ENCODE measurements at regions not wholly inside any gene's neighbourhood (a gene's known extent, or its start where the extent isn't known, plus 50 kb on each side); places are given as distances from the start of the nearest gene placed in this dataset.

DNA sequence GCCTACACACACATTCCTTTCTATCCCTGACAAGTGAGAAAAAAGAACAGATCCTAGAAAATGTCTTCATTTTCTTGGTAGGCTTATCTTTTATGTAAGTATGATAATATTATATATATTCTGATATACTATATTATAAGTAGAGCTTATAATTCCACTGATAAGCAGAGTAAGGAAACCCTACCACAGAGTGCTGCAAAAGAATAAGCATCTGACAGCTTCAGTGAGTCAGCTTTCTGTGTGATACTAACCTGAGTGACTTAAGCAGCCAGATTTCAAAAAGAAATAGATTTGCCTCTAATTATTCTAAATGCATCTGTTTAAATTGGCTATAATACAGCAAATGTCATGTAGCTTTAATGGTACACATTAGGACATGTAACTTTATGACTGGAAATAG lies 656.0 kb downstream of the MCTP2 start:
- peaks cover 19% of the 10 kb centered on the region; the same call in 1 of the 3 replicates for H3K36me3 Mint-ChIP-seq (ENCODE audit: low read depth)
- ATAC-seq = no peak

DNA sequence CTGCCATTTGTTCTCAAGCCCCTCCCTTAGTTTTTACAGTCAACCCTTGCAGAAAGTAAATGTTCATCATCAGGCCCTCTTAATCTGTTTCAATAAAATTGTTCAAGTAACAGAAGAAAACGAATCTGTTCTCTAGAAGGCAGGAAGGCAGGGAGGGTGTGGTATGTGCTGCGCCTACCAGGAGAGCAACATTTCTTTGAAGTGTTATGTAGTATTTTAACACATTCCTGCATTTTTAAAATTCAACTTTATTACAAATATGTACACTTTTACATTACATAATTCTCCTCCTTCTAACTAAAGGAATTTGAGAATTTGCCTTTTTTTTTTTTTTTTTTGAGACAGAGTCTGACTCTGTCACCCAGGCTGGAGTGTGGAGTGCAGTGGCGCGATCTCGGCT lies 657.8 kb downstream of the MCTP2 start:
- Histone ChIP-seq H3K36me3 (ENCODE audit: insufficient read depth) (no peaks in the 10 kb centered on the region), H3K27ac (ENCODE audit: low read depth) (no peak overlapping the region), H3K9me2 (ENCODE audit: insufficient read depth) (peaks cover 8% of the 10 kb centered on the region; the same call in 1 of the 2 replicates), H2AFZ (no peak overlapping the region), H3K4me3 (no peak overlapping the region), H3K27me3 (ENCODE audit: insufficient read depth) (no peaks in the 10 kb centered on the region), H3F3A (replicated peaks; ENCODE audit: low read depth) (no peaks in the 10 kb centered on the region), H3K79me2 (replicated peaks; ENCODE audit: insufficient read depth) (no peaks in the 10 kb centered on the region), H4K20me1 (replicated peaks; ENCODE audit: insufficient read depth) (no peaks in the 10 kb centered on the region), H3K4me1 (ENCODE audit: insufficient read depth) (no peaks in the 10 kb centered on the region), H3K4me2 (no peak overlapping the region)
- Mint-ChIP-seq H3K9me3 (peaks cover 7% of the 10 kb centered on the region), H3K4me3 (no peak overlapping the region), H3K4me1 (no peaks in the 10 kb centered on the region), H3K27me3 (ENCODE audit: insufficient read depth, low read depth, poor library complexity) (no peaks in the 10 kb centered on the region), H3K27ac (no peak overlapping the region), H3K36me3 (ENCODE audit: low read depth) (peaks cover 4% of the 10 kb centered on the region; the same call in 1 of the 3 replicates)
- TF ChIP-seq, protein P1, sequence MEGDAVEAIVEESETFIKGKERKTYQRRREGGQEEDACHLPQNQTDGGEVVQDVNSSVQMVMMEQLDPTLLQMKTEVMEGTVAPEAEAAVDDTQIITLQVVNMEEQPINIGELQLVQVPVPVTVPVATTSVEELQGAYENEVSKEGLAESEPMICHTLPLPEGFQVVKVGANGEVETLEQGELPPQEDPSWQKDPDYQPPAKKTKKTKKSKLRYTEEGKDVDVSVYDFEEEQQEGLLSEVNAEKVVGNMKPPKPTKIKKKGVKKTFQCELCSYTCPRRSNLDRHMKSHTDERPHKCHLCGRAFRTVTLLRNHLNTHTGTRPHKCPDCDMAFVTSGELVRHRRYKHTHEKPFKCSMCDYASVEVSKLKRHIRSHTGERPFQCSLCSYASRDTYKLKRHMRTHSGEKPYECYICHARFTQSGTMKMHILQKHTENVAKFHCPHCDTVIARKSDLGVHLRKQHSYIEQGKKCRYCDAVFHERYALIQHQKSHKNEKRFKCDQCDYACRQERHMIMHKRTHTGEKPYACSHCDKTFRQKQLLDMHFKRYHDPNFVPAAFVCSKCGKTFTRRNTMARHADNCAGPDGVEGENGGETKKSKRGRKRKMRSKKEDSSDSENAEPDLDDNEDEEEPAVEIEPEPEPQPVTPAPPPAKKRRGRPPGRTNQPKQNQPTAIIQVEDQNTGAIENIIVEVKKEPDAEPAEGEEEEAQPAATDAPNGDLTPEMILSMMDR (conservative IDR thresholded peaks at IDR 0.05; ENCODE audit: low read depth in 2 of 2) = no peak
- TF ChIP-seq POLR2AphosphoS5 (IDR thresholded peaks at IDR 0.05; ENCODE audit: low read depth) = no peak
- no peak for TF ChIP-seq CREB1 (CRISPR knock-in tag; IDR thresholded peaks at IDR 0.05; ENCODE audit: low read depth)
- ATAC-seq (no peak), DNase-seq (ENCODE audit: low spot score) (no peak)

More for the DNA sequence above, 656.0 kb downstream of the MCTP2 start:
- no peak overlapping the region for H3K4me2 ChIP-seq
- TF ChIP-seq ETS1 (IDR thresholded peaks at IDR 0.05) = no peak
- H4K20me1 ChIP-seq (replicated peaks; ENCODE audit: insufficient read depth) = no peaks in the 10 kb centered on the region
- H3K4me3 Mint-ChIP-seq = no peak overlapping the region
- no peak overlapping the region for H2AFZ ChIP-seq
- peaks cover 24% of the 10 kb centered on the region for H3K9me3 Mint-ChIP-seq
- no peaks in the 10 kb centered on the region for H3K4me1 Mint-ChIP-seq
- no peaks in the 10 kb centered on the region for H3K36me3 ChIP-seq (ENCODE audit: insufficient read depth)
- H3K27ac Mint-ChIP-seq = no peak overlapping the region
- H3K9me2 ChIP-seq (ENCODE audit: insufficient read depth) = peaks cover 8% of the 10 kb centered on the region; the same call in 1 of the 2 replicates
- no peak overlapping the region for H3K4me3 ChIP-seq
- no peaks in the 10 kb centered on the region for H3K4me1 ChIP-seq (ENCODE audit: insufficient read depth)
- H3K27me3 ChIP-seq (ENCODE audit: insufficient read depth) = no peaks in the 10 kb centered on the region
- no peaks in the 10 kb centered on the region for H3K79me2 ChIP-seq (replicated peaks; ENCODE audit: insufficient read depth)
- peaks cover 3% of the 10 kb centered on the region for H3K27me3 Mint-ChIP-seq (ENCODE audit: insufficient read depth, low read depth, poor library complexity)
- no peaks in the 10 kb centered on the region for H3F3A ChIP-seq (replicated peaks; ENCODE audit: low read depth)
- H3K27ac ChIP-seq (ENCODE audit: low read depth) = no peak overlapping the region
- no peak for DNase-seq (ENCODE audit: low spot score)

DNA sequence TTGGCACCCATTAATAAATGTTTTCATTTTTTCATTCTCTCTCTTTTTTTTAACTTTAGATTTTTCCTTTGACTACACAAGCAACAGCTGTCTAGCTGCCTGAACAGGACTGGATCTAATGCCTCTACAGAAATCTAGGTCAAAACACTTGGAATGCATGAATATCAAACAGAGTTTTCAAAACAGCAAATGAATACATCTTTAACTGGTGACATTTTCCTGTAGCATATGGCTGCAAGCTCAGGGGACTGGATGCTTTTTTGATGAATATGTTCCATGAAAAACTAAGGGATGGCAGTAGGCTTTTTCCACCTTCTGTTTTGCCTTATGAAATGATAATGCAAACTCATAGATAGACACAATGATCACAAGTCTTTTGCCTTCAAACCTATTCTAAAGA lies 661.7 kb downstream of the MCTP2 start:
- H3K79me2 ChIP-seq (replicated peaks; ENCODE audit: insufficient read depth) = no peaks in the 10 kb centered on the region
- H3K4me3 ChIP-seq = no peak overlapping the region
- 0 out of 3 replicates have a peak, but pooled peaks cover 4% of the 10 kb centered on the region for H3K36me3 Mint-ChIP-seq (ENCODE audit: low read depth)
- H3K4me1 Mint-ChIP-seq = no peaks in the 10 kb centered on the region
- H3K4me2 ChIP-seq = no peak overlapping the region
- H3K27me3 Mint-ChIP-seq (ENCODE audit: insufficient read depth, low read depth, poor library complexity) = peaks cover 2% of the 10 kb centered on the region
- no peak overlapping the region for H3K4me3 Mint-ChIP-seq
- no peaks in the 10 kb centered on the region for H3F3A ChIP-seq (replicated peaks; ENCODE audit: low read depth)
- no peak overlapping the region for H3K27ac ChIP-seq (ENCODE audit: low read depth)
- no peaks in the 10 kb centered on the region for H3K4me1 ChIP-seq (ENCODE audit: insufficient read depth)
- no peak overlapping the region for H3K27ac Mint-ChIP-seq
- no peak overlapping the region for H2AFZ ChIP-seq
- DNase-seq (ENCODE audit: low spot score) (no peak), ATAC-seq (no peak)
- H4K20me1 ChIP-seq (replicated peaks; ENCODE audit: insufficient read depth) = no peaks in the 10 kb centered on the region
- H3K27me3 ChIP-seq (ENCODE audit: insufficient read depth) = no peaks in the 10 kb centered on the region
- H3K36me3 ChIP-seq (ENCODE audit: insufficient read depth) = no peaks in the 10 kb centered on the region
- H3K9me2 ChIP-seq (ENCODE audit: insufficient read depth) = peaks cover 5% of the 10 kb centered on the region; the same call in 1 of the 2 replicates
- no peaks in the 10 kb centered on the region; the same call in 1 of the 3 replicates for H3K9me3 Mint-ChIP-seq
- no peak for TF ChIP-seq ETS1 (IDR thresholded peaks at IDR 0.05)
- TF ChIP-seq STAT1 (IDR thresholded peaks at IDR 0.05; ENCODE audit: unreplicated experiment) = no peak
- no peak for TF ChIP-seq ZNF114 (CRISPR knock-in tag; IDR thresholded peaks at IDR 0.05)
